ENCODE measurements at regions not wholly inside any gene's neighbourhood (a gene's known extent, or its start where the extent isn't known, plus 50 kb on each side); places are given as distances from the start of the nearest gene placed in this dataset.
A peak's percentile ranks its signal among the peaks of the same experiment; 100 is the strongest.

DNA sequence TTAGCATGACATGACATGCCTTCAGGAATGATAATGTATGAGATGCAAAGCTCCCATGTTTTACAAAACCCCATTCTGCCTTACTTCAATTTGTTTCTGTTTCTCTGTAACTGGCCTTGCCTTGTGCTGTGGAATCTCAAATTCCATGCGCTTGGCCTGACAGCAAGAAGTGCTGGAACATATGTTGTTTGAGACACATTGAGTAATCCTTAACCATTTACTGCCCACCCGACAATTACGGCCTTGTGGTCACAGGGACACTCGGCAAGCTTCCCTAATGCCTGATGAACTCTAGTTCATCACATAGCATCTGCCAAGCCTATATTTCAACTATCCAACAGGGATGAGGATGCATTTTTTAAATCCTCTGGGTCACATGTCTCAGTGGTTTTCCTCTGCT is 226.4 kb upstream of the CASK start:
- peak; percentile 47 for DNase-seq

DNA sequence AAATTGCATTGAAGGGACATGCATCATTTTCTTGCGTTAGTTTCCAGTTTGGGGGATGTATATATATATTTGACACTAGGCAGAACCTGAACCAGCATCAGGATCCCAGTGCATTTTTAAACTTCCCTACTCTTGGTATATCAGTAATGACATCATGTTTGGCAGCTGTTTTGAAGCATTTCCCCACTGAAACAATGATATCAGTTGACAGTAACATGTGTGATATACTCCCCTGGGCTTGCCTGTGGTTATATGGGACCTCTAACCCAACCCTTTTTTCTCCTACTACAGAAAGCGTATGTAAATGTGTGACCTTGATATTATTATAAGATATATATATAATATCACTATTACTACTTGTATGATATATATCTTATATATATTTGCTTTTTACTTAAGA is 225.9 kb upstream of the CASK start:
- no peak for DNase-seq

- peak; percentile 68 for DNase-seq
Observed at GRCh38 chrX:42143866-42144592, 220.7 kb upstream of the CASK start.

DNA sequence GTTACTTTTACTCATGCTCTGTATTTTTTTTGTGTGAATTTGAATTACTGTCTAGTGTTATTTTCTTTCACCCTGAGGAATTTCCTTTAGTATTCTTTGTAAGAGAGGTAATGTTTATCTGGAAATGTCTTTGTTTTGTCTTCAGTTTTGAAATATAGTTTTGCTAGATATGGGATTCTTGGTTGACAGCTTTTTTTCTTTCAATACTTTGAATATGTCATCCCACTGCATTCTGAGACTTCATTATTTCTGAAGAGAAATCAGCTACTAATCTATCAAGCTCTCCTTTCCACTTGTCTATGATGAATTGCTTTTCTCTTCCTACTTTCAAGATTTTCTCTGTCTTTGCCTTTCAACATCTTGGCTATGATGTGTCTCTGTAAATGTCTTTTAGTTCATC is 217.0 kb upstream of the CASK start:
- no peak for DNase-seq

- DNase-seq: no peak
Observed at GRCh38 chrX:42135583-42136228, 212.4 kb upstream of the CASK start.

- DNase-seq: no peak
Observed at GRCh38 chrX:42131856-42132255, 208.5 kb upstream of the CASK start.

DNA sequence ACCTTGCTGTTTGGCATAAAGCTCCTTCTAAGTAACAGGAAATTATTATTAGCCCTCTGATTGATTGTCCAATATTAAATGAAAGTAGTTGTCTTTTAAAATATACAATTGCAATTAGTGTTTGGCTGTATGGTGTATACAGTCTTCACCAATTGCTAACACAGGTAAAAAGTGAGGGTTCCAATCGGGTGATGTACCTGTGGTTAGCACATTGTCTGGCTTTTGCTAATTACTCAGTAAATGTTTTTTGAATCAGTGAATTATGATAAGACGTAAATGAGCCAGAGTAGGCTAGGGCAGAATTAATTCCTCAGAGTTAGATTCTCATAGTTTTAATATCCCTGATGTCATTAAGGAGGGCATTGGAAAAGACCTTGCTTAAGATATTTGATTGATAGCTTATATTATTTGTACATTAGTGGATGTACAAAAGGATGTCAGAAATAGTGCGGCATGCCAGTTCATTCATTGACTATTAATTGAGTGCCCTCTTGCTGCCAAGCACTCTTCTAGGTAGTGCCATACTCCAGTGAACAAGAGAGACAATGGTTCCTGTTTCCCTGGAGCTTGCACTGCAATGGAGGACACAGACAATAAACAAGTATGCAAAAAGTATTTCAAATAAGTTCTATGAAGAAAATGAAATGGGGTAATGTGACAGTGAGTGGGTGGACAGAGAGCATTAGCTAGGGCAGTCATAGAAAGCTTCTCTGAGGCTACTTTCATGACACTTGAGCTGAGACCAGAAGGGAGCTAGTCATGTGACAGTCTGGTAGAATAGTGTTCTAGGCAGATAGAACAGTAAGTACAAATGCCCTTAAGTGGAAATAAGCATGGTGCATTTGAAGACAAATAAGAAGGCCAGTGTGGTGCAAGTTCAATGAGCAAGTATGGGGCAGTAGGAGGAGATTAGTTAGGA is 205.9 kb upstream of the CASK start:
- DNase-seq: no peak

GRCh38 chrX:42128587-42128986 is 205.2 kb upstream of the CASK start:
- DNase-seq: no peak

- no peak for DNase-seq
Observed at GRCh38 chrX:42128020-42128419, 204.7 kb upstream of the CASK start.

GRCh38 chrX:42127563-42127962 is 204.2 kb upstream of the CASK start:
- no peak for DNase-seq

DNA sequence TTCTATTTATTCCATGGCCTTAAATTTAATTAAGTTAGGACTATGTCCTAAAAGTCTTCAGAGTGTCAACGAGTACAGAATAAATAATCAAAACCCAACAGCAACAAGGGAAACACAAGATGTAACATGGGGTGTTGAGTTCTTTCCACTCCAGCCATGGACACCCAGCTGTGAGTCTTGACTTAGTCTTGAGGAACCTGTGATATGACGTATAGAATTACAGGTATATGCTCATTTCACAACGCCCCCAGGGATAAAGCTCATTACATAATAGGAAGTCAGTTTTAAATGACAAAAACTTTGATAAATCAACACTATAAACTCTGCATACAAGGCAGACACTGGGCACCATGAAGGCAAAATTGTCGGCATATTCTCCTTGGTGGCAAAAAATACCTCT is 200.0 kb upstream of the CASK start:
- DNase-seq: no peak

- DNase-seq: no peak
Observed at GRCh38 chrX:42119076-42119475, 195.7 kb upstream of the CASK start.

DNA sequence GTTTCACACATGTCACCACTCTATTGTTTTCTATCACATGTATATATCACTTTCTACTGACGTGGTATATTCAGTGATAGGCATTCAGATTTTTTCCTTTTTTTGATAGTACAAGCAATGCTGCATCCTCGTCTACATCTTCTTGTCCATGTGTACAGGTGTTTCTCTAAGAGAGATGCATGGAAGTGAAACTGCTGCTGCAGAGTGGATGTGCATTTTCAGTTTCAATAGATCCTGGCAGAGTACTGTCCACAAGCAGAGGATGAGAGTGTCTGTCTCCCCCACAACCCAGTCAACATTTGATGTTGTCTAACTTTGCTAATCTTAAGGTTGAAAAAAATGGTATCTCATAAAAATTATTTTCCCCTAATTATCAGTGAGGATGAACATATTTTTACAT is 194.0 kb upstream of the CASK start:
- DNase-seq: no peak

DNA sequence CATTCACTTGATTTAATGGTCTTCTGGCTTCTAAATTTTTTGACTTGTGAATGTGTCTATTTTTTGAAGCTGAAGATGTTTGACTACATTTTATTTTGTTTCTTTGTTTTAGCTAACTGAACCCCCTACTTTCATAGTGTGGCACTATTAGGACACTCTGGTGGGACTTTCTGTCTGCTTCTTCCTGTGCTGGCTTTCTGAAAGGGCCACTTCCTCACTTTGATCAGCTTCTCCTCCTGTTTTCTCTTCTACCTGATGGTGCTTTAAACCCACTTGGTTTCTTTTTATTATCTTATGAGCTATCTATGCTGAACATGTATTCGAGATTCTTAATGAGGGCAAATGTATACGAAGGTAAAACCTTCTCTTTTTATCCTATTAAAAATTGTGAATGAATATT is 186.1 kb upstream of the CASK start:
- DNase-seq: no peak

DNA sequence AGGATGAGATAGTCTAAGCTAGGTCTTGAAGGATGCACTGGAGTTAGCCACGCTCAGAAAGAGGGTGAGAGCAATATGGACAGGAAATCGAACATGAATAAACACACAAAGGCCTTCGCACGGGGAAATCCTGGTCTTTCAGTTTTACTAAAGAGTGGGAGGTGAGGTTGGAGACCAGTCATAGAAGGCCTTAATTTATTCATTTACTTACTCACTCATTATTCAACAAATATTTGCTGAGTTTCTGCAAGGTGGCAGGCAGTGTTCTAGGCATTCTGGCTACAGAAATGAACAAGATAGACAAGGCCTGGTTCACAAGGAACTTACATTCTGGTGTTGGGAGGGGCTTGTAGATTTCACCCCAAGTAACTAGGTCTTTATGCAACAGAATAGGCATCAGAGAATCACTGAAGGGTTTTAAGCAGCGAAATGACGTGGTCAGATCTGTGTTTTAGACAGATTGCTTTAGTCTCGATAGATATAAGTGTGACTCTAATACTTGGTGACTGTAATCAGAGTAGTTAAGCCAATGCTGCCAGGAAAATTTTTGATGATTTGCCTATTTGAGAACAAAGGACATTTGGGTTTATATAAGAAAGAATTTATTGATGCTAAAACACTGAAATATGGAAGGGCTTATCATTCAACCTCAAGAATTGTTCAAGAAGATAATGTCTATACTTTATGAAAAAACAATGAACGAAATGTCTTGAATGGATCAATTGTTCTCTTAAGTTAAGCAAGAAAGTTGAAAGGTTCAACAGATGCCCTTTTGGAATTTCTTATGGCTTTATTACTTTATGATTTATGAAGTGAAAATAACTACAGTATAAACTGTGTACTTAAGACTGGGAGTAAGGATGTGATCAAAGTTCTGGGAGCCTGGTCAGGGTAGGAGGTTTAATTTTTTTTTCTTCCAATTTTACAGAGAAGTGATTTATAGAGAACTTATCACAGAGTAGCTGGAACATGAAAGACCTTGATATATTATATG is 184.4 kb upstream of the CASK start:
- DNase-seq: no peak

GRCh38 chrX:42106556-42106955 is 183.2 kb upstream of the CASK start:
- DNase-seq: no peak

- DNase-seq: no peak
Observed at GRCh38 chrX:42102586-42103282, 179.4 kb upstream of the CASK start.

GRCh38 chrX:42098900-42099299 is 175.5 kb upstream of the CASK start:
- peak; percentile 39 for DNase-seq

GRCh38 chrX:42097486-42097885 is 174.1 kb upstream of the CASK start:
- no peak for DNase-seq

- no peak for DNase-seq
Observed at GRCh38 chrX:42096265-42096920, 173.0 kb upstream of the CASK start.

GRCh38 chrX:42094218-42094617 is 170.9 kb upstream of the CASK start:
- DNase-seq: peak; percentile 16
